NCI-H128 (cell line): ENCODE measurements at regions not wholly inside any gene's neighbourhood (a gene's known extent, or its start where the extent isn't known, plus 50 kb on each side); places are given as distances from the start of the nearest gene placed in this dataset.
"Not testable (repeated sequence)": the region's sequence is repeated elsewhere in the genome, so short reads cannot be mapped to it uniquely, and the experiment has no call there.

ENCODE experiments used
- DNase-seq: peaks from one replicate; lab custom pipeline; 2025; ENCODE audit not compliant: unreplicated experiment; lab: John Stamatoyannopoulos, UW

GRCh38 chr4:189533603-189534002 lies 407.1 kb upstream of the FRG1 start:
- DNase-seq: no peak

- DNase-seq: no peak
Measured at GRCh38 chr4:189547559-189547958, 393.1 kb upstream of the FRG1 start.

GRCh38 chr4:189548484-189549125 lies 392.1 kb upstream of the FRG1 start:
- DNase-seq: no peak

- DNase-seq: not testable (repeated sequence)
Measured at GRCh38 chr4:189551931-189552670, 388.6 kb upstream of the FRG1 start.

- not testable (repeated sequence) for DNase-seq
Measured at GRCh38 chr4:189560605-189561004, 380.1 kb upstream of the FRG1 start.

- not testable (repeated sequence) for DNase-seq
Measured at GRCh38 chr4:189563751-189564150, 376.9 kb upstream of the FRG1 start.

- DNase-seq: not testable (repeated sequence)
Measured at GRCh38 chr4:189566271-189566670, 374.4 kb upstream of the FRG1 start.

GRCh38 chr4:189566900-189567299 lies 373.8 kb upstream of the FRG1 start:
- not testable (repeated sequence) for DNase-seq

GRCh38 chr4:189579645-189580044 lies 361.0 kb upstream of the FRG1 start:
- not testable (repeated sequence) for DNase-seq

- DNase-seq: not testable (repeated sequence)
Measured at GRCh38 chr4:189586908-189587632, 353.6 kb upstream of the FRG1 start.

GRCh38 chr4:189589201-189589600 lies 351.5 kb upstream of the FRG1 start:
- DNase-seq: not testable (repeated sequence)

- DNase-seq: no peak
Measured at GRCh38 chr4:189592890-189593289, 347.8 kb upstream of the FRG1 start.

GRCh38 chr4:189597341-189597740 lies 343.3 kb upstream of the FRG1 start:
- DNase-seq: no peak

- no peak for DNase-seq
Measured at GRCh38 chr4:189600264-189600663, 340.4 kb upstream of the FRG1 start.

GRCh38 chr4:189600718-189601435 lies 339.8 kb upstream of the FRG1 start:
- no peak for DNase-seq

- DNase-seq: not testable (repeated sequence)
Measured at GRCh38 chr4:189602827-189603226, 337.8 kb upstream of the FRG1 start.

- DNase-seq: not testable (repeated sequence)
Measured at GRCh38 chr4:189610571-189610970, 330.1 kb upstream of the FRG1 start.

- no peak for DNase-seq
Measured at GRCh38 chr4:189613207-189613606, 327.5 kb upstream of the FRG1 start.

- DNase-seq: no peak
Measured at GRCh38 chr4:189615217-189615663, 325.4 kb upstream of the FRG1 start.

- DNase-seq: not testable (repeated sequence)
Measured at GRCh38 chr4:189617741-189618140, 322.9 kb upstream of the FRG1 start.
